B cell (primary cell): ENCODE measurements at regions not wholly inside any gene's neighbourhood (a gene's known extent, or its start where the extent isn't known, plus 50 kb on each side); places are given as distances from the start of the nearest gene placed in this dataset.

ENCODE experiments used
- ATAC-seq: fragments of 200-7000 bp; cut with Tn5 transposase; one replicate; pipeline ENCODE4 v1.10.0; 2021; ENCODE audit warnings: low read depth, mild to moderate bottlenecking, moderate number of reproducible peaks, moderate library complexity
- CTCF ChIA-PET: fragments of 350-600 bp; sonication (Branson Sonifier 250); formaldehyde crosslinking; loops from one replicate; lab custom pipeline; 2021; ENCODE audit warnings: antibody characterized with exemption, inconsistent platforms; lab: Charles Lee
- POLR2A ChIA-PET: fragments of 350-600 bp; sonication (Branson Sonifier 250); formaldehyde crosslinking; loops from one replicate; lab custom pipeline; 2021; ENCODE audit warnings: antibody characterized with exemption; lab: Charles Lee
- DNase-seq: peaks from one replicate; pipeline ENCODE4 v3.0.0; 2013
- H2AFZ ChIP-seq: 2 replicates; pipeline ENCODE4 v1.6.1; 2012; ENCODE audit warnings: mild to moderate bottlenecking, low read depth, low read length; ENCODE audit not compliant: insufficient read depth, poor library complexity, severe bottlenecking
- H3K27ac ChIP-seq, 2 donors: 1 replicate in 1 of 2; 2 replicates in 1 of 2; pipeline ENCODE4 v1.5.1; 2012 to 2013; ENCODE audit warnings: low read length in 2 of 2, mild to moderate bottlenecking in 2 of 2, moderate library complexity in 1 of 2
- H3K27me3 ChIP-seq, 4 experiments: fragments of 200-600 bp in 1 of 4; sonication (generic) in 1 of 4; replicated peaks in 1 of 4; 1 replicate in 2 of 4; 2 replicates in 2 of 4; pipeline versions ENCODE4 v1.6.1 to v1.7.0; 2013 to 2016; ENCODE audit warnings: low read length in 3 of 4, mild to moderate bottlenecking in 2 of 4, mixed read lengths in 1 of 4, moderate library complexity in 1 of 4; ENCODE audit not compliant: insufficient read depth in 4 of 4, control insufficient read depth in 3 of 4; ENCODE audit errors: control extremely low read depth in 1 of 4
- H3K36me3 ChIP-seq, 2 experiments: replicated peaks in 1 of 2; 1 replicate in 1 of 2; 2 replicates in 1 of 2; pipeline versions ENCODE4 v1.6.1 to v1.7.1; 2013; ENCODE audit warnings: low read length in 1 of 2; ENCODE audit not compliant: insufficient read depth in 2 of 2, control insufficient read depth in 1 of 2; ENCODE audit errors: control extremely low read depth in 1 of 2, extremely low read depth in 1 of 2
- H3K4me1 ChIP-seq, 2 donors: fragments of 200-600 bp in 1 of 2; sonication (generic) in 1 of 2; 1 replicate in 1 of 2; 2 replicates in 1 of 2; pipeline versions ENCODE4 v1.5.1 to v1.6.1; 2013 to 2017; ENCODE audit warnings: low read length in 2 of 2; ENCODE audit not compliant: control insufficient read depth in 2 of 2, insufficient read depth in 2 of 2
- H3K4me2 ChIP-seq: replicated peaks from 2 replicates; pipeline ENCODE3; 2012; ENCODE audit warnings: mild to moderate bottlenecking, low read depth, low read length; ENCODE audit not compliant: poor library complexity, severe bottlenecking
- H3K4me3 ChIP-seq, 5 experiments: fragments of 200-600 bp in 1 of 5; sonication (generic) in 1 of 5; 1 replicate in 3 of 5; 2 replicates in 2 of 5; pipeline versions ENCODE4 v1.5.1 to v1.7.0; 2011 to 2016; ENCODE audit warnings: low read length in 4 of 5, mild to moderate bottlenecking in 4 of 5, low read depth in 2 of 5, control low read depth in 1 of 5, moderate library complexity in 1 of 5; ENCODE audit not compliant: insufficient read depth in 1 of 5; ENCODE audit errors: control extremely low read depth in 1 of 5, extremely low read depth in 1 of 5
- H3K79me2 ChIP-seq: fragments of 200-600 bp; sonication (generic); one replicate; pipeline ENCODE4 v1.6.0; 2016; ENCODE audit warnings: low read length; ENCODE audit not compliant: control insufficient read depth, insufficient read depth
- H3K9ac ChIP-seq: fragments of 200-600 bp; sonication (generic); 2 replicates; pipeline ENCODE4 v1.6.1; 2017; ENCODE audit warnings: mild to moderate bottlenecking, low read length, moderate library complexity
- H3K9me3 ChIP-seq, 3 donors: one replicate each; pipeline versions ENCODE4 v1.6.1 to v1.7.1; 2013; ENCODE audit warnings: low read length in 2 of 3; ENCODE audit not compliant: control insufficient read depth in 2 of 3, insufficient read depth in 1 of 3; ENCODE audit errors: control extremely low read depth in 1 of 3
- H4K20me1 ChIP-seq: 2 replicates; pipeline ENCODE4 v1.6.0; 2012; ENCODE audit warnings: mild to moderate bottlenecking, low read length; ENCODE audit not compliant: insufficient read depth, control insufficient read depth, poor library complexity, severe bottlenecking
- H3K27ac Mint-ChIP-seq: one replicate; pipeline ENCODE4 v1.8.0; 2021; ENCODE audit warnings: mixed read lengths
- H3K27me3 Mint-ChIP-seq: one replicate; pipeline ENCODE4 v1.8.0; 2021; ENCODE audit warnings: mixed read lengths
- H3K4me1 Mint-ChIP-seq: one replicate; pipeline ENCODE4 v1.8.0; 2021; ENCODE audit warnings: mixed read lengths
- H3K4me3 Mint-ChIP-seq: one replicate; pipeline ENCODE4 v1.8.0; 2021; ENCODE audit warnings: mixed read lengths
- H3K9me3 Mint-ChIP-seq: one replicate; pipeline ENCODE4 v1.8.0; 2022; ENCODE audit warnings: mixed read lengths; ENCODE audit not compliant: insufficient read depth
- CTCF ChIP-seq: fragments of 200-600 bp; IDR thresholded peaks from one replicate; pipeline ENCODE4 v1.8.0; 2022; ENCODE audit warnings: antibody characterized with exemption, mild to moderate bottlenecking
- EZH2 ChIP-seq: IDR thresholded peaks from 2 replicates; pipeline ENCODE4 v1.6.1; 2012; ENCODE audit warnings: borderline replicate concordance, low read depth, mild to moderate bottlenecking, moderate library complexity, low read length; ENCODE audit not compliant: insufficient read depth, poor library complexity, severe bottlenecking
- WGBS: methylation state at CpG from one replicate; pipeline ENCODE4 v1.1.5; 2013; ENCODE audit warnings: missing lambda C conversion rate; ENCODE audit not compliant: insufficient coverage; 5-methylcytosine and 5-hydroxymethylcytosine counted together
- intact Hi-C: fragments of 100-400 bp; cut with micrococcal nuclease; formaldehyde crosslinking; loops from one replicate; pipeline ENCODE4 v1.10.0; 2022

GRCh38 chr6:6709106-6709505 lies 120.6 kb downstream of the LY86 start:
- CTCF ChIA-PET = no interaction called here
- Histone ChIP-seq H3K4me2 (no peak overlapping the region), H3K27me3 (peaks cover 0 to 3% (median 1%) of the 10 kb centered on the region in 4 experiments), H2AFZ (no peak overlapping the region), H3K36me3 (no peaks in the 10 kb centered on the region), H3K9ac (no peak overlapping the region), H3K9me3 (no peaks in the 10 kb centered on the region), H3K27ac (no peak overlapping the region), H4K20me1 (no peaks in the 10 kb centered on the region), H3K79me2 (no peaks in the 10 kb centered on the region), H3K4me3 (no peak overlapping the region), H3K4me1 (peaks cover 25 to 27% of the 10 kb centered on the region in 2 donors)
- Mint-ChIP-seq H3K4me1 (peaks cover 32% of the 10 kb centered on the region), H3K27me3 (peaks cover 15% of the 10 kb centered on the region), H3K9me3 (no peaks in the 10 kb centered on the region), H3K27ac (no peak overlapping the region), H3K4me3 (no peak overlapping the region)
- TF ChIP-seq EZH2 (no peak), CTCF (no peak)
- 100% methylated on average over 1 of the region's 3 CpGs for WGBS
- DNase-seq = no peak
- no peak for ATAC-seq
- POLR2A ChIA-PET = no interaction called here
- intact Hi-C loops = no loop called here

GRCh38 chr6:6711031-6711785 lies 122.7 kb downstream of the LY86 start:
- Mint-ChIP-seq H3K27me3 (peaks cover 15% of the 10 kb centered on the region), H3K9me3 (no peaks in the 10 kb centered on the region), H3K4me1 (peaks cover 33% of the 10 kb centered on the region), H3K27ac (no peak overlapping the region), H3K4me3 (peak overlapping the region; percentile 73)
- no peak for ATAC-seq
- ChIA-PET CTCF (no interaction called here), POLR2A (no interaction called here)
- intact Hi-C loops = no loop called here
- no peaks in the 10 kb centered on the region for H3K9me3 ChIP-seq
- peaks cover 0 to 10% (median 2%) of the 10 kb centered on the region in 4 experiments for H3K27me3 ChIP-seq
- peak overlapping the region; percentile 63 for H3K4me2 ChIP-seq
- no peaks in the 10 kb centered on the region for H3K79me2 ChIP-seq
- no peaks in the 10 kb centered on the region for H3K36me3 ChIP-seq
- 63% methylated on average over 5 of the region's 7 CpGs for WGBS
- no peaks in the 10 kb centered on the region for H4K20me1 ChIP-seq
- DNase-seq = no peak
- H2AFZ ChIP-seq = peak overlapping the region; percentile 30
- peak overlapping the region in 1 of 5 experiments; percentile 27 for H3K4me3 ChIP-seq
- peaks cover 25 to 27% of the 10 kb centered on the region in 2 donors for H3K4me1 ChIP-seq
- peak overlapping the region; percentile 9 for H3K9ac ChIP-seq
- no peak for TF ChIP-seq CTCF
- no peak for TF ChIP-seq EZH2
- no peak overlapping the region for H3K27ac ChIP-seq
